A549 (cell line): ENCODE measurements at regions not wholly inside any gene's neighbourhood (a gene's known extent, or its start where the extent isn't known, plus 50 kb on each side); places are given as distances from the start of the nearest gene placed in this dataset.

Experiments used
- ATAC-seq, 2 experiments: fragments of 200-7000 bp in 1 of 2; fragments of >200 bp in 1 of 2; cut with Nextera tagmentation in 1 of 2; cut with Tn5 transposase in 1 of 2; 3 replicates each; pipeline versions ENCODE4 v1.8.0 to v1.9.1; 2018 to 2020; ENCODE audit warnings: mild to moderate bottlenecking in 1 of 2, moderate library complexity in 1 of 2
- CTCF ChIA-PET: fragments of 300-600 bp; sonication (Branson Sonifier 250); formaldehyde crosslinking; extraction: SDS; loops from one replicate; lab custom pipeline; 2021; ENCODE audit warnings: antibody characterized with exemption, inconsistent platforms; lab: Yijun Ruan, JAX
- POLR2A ChIA-PET: fragments of 350-600 bp; formaldehyde crosslinking; extraction: SDS; loops from one replicate; lab custom pipeline; 2021; ENCODE audit warnings: antibody characterized with exemption, inconsistent platforms; lab: Yijun Ruan, JAX
- DNase-seq, 2 experiments: peaks; one replicate each; pipeline versions ENCODE4 v3.0.0 to v3.0.0-alpha.2; 2011 to 2016; ENCODE audit warnings: low read depth in 1 of 2, low spot score in 1 of 2
- FAIRE-seq: peaks from 2 replicates; lab custom pipeline; 2011; peaks lifted over from hg19 to GRCh38; lab: Jason Lieb, UNC
- H3K27ac ChIP-seq, 2 experiments: fragments of >200 bp; sonication (Bioruptor Twin); formaldehyde crosslinking; 3 replicates each; pipeline ENCODE4 v1.5.1; 2016 to 2017
- H3K4me1 ChIP-seq: fragments of >200 bp; sonication (Bioruptor Twin); formaldehyde crosslinking; 3 replicates; pipeline ENCODE4 v1.6.1; 2016
- H3K4me2 ChIP-seq: fragments of >200 bp; sonication (Bioruptor Twin); formaldehyde crosslinking; 3 replicates; pipeline ENCODE4 v1.6.1; 2016
- H3K4me3 ChIP-seq: fragments of >200 bp; sonication (Bioruptor Twin); formaldehyde crosslinking; 3 replicates; pipeline ENCODE4 v1.5.1; 2016
- H3K9me3 ChIP-seq: fragments of >200 bp; sonication (Bioruptor Twin); formaldehyde crosslinking; 3 replicates; pipeline ENCODE4 v1.6.1; 2016
- BHLHE40 ChIP-seq: IDR thresholded peaks from 2 replicates; pipeline ENCODE4 v1.6.1; 2012; ENCODE audit warnings: low read depth, low read length, inconsistent platforms
- CBX2 ChIP-seq: fragments of 200-600 bp; sonication (generic); IDR thresholded peaks from 2 replicates; pipeline ENCODE4 v1.6.1; 2016; ENCODE audit warnings: low read depth, mild to moderate bottlenecking, borderline replicate concordance
- CBX8 ChIP-seq: fragments of 200-600 bp; sonication (generic); IDR thresholded peaks from 2 replicates; pipeline ENCODE4 v1.6.1; 2016
- CHD2 ChIP-seq: fragments of 150-350 bp; IDR thresholded peaks from 2 replicates; pipeline ENCODE4 v1.6.1; 2014; ENCODE audit warnings: low read length; ENCODE audit not compliant: partially characterized antibody
- EHMT2 ChIP-seq: fragments of 200-600 bp; sonication (generic); IDR thresholded peaks from 2 replicates; pipeline ENCODE4 v1.6.1; 2016; ENCODE audit warnings: antibody characterized with exemption, low read depth, mild to moderate bottlenecking, moderate library complexity
- FOSB ChIP-seq: fragments of 250-450 bp; sonication (Bioruptor Pico); IDR thresholded peaks from 2 replicates; pipeline ENCODE4 v1.5.0; 2020; ENCODE audit warnings: mild to moderate bottlenecking, moderate library complexity
- GATA3 ChIP-seq: IDR thresholded peaks from 2 replicates; pipeline ENCODE4 v1.6.1; 2012; ENCODE audit warnings: borderline replicate concordance
- HDAC2 ChIP-seq: fragments of 200-600 bp; sonication (generic); IDR thresholded peaks from 2 replicates; pipeline ENCODE4 v1.6.1; 2016
- HOXB13 ChIP-seq: fragments of 250-450 bp; sonication (Bioruptor Pico); IDR thresholded peaks from 2 replicates; pipeline ENCODE4 v1.5.0; 2020; ENCODE audit warnings: low read depth, mild to moderate bottlenecking, moderate library complexity
- JUN ChIP-seq, 2 experiments: fragments of >200 bp; sonication (Bioruptor Twin); formaldehyde crosslinking; IDR thresholded peaks; 2 replicates in 1 of 2; 3 replicates in 1 of 2; pipeline ENCODE4 v1.6.1; 2016 to 2017
- MAFK ChIP-seq: fragments of 450-650 bp; IDR thresholded peaks from 2 replicates; pipeline ENCODE4 v1.6.1; 2014; ENCODE audit not compliant: partially characterized antibody
- MAZ ChIP-seq: fragments of 150-350 bp; IDR thresholded peaks from 2 replicates; pipeline ENCODE4 v1.6.1; 2014; ENCODE audit warnings: antibody characterized with exemption, low read depth, low read length, borderline replicate concordance
- MYC ChIP-seq: IDR thresholded peaks from 2 replicates; pipeline ENCODE4 v1.6.1; 2012; ENCODE audit warnings: mild to moderate bottlenecking, inconsistent platforms, low read length, improper control_type of control experiment, borderline replicate concordance
- NR3C1 ChIP-seq: fragments of >200 bp; sonication (Bioruptor Twin); formaldehyde crosslinking; IDR thresholded peaks from 3 replicates; pipeline ENCODE4 v1.6.1; 2017
- POLR2AphosphoS2 ChIP-seq: conservative IDR thresholded peaks from 2 replicates; pipeline ENCODE4 v1.6.1; 2012; ENCODE audit warnings: low read length, improper control_type of control experiment, inconsistent platforms
- RARB ChIP-seq: fragments of 250-450 bp; sonication (Bioruptor Pico); IDR thresholded peaks from 2 replicates; pipeline ENCODE4 v1.8.0; 2021; ENCODE audit warnings: mild to moderate bottlenecking, moderate library complexity
- ZNF302 ChIP-seq: fragments of 250-450 bp; sonication (Bioruptor Pico); IDR thresholded peaks from 2 replicates; pipeline ENCODE4 v1.9.0; 2021; ENCODE audit warnings: inconsistent platforms, mild to moderate bottlenecking, moderate library complexity
- ZSCAN20 ChIP-seq: fragments of 250-450 bp; sonication (Bioruptor Pico); IDR thresholded peaks from 2 replicates; pipeline ENCODE4 v1.8.0; 2022; ENCODE audit warnings: mild to moderate bottlenecking, moderate library complexity
- WGBS: methylation state at CpG from one replicate; pipeline ENCODE4 v1.1.6; 2017; ENCODE audit errors: missing lambda C conversion rate; 5-methylcytosine and 5-hydroxymethylcytosine counted together
- TF ChIP-seq, protein P1 (sequence below): fragments of >200 bp; sonication (Bioruptor Twin); formaldehyde crosslinking; IDR thresholded peaks from 3 replicates; pipeline ENCODE4 v1.5.1; 2016
- TF ChIP-seq, protein P2 (sequence below): fragments of 450-650 bp; IDR thresholded peaks from 2 replicates; pipeline ENCODE4 v1.6.1; 2014; ENCODE audit warnings: antibody characterized with exemption
- TF ChIP-seq, protein P3 (sequence below): IDR thresholded peaks from 2 replicates; pipeline ENCODE4 v1.6.1; 2012
- TF ChIP-seq, protein P4 (sequence below): IDR thresholded peaks from 2 replicates; pipeline ENCODE4 v1.6.1; 2012
- TF ChIP-seq, protein P5 (sequence below): fragments of >200 bp; sonication (Bioruptor Twin); formaldehyde crosslinking; IDR thresholded peaks from 3 replicates; pipeline ENCODE4 v1.6.1; 2016
- TF ChIP-seq, protein P6 (sequence below): IDR thresholded peaks from 2 replicates; pipeline ENCODE4 v1.6.1; 2012; ENCODE audit warnings: low read depth, borderline replicate concordance

DNA sequence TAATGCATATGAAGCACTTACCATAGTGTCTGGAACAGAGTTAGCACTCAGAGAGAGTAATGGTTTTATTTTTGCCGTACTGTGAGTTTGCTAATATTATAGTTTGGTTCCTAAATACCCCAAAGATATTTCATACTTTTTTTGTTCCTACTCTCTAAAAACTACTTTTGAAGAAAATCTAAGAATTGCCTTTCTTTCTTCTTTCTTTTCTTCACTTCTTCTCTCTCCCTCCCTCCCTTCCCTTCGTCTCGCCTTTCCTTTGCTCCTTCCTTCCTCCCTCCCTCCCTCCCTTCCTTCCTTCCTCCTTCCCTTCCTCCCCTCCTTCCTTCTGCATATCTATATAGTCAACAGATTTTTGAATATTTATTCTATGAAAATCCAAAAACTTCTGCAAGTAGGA is 351.7 kb upstream of the RSPO3 start:
- H3K27ac ChIP-seq: no peak overlapping the region
- ATAC-seq: no peak
- ChIA-PET CTCF (no interaction called here), POLR2A (no interaction called here)
- 94% methylated on average over 1 of the region's 3 CpGs for WGBS
- TF ChIP-seq GATA3 (no peak), JUN (IDR thresholded peaks at IDR 0.05) (no peak), CBX2 (no peak), CHD2 (no peak), POLR2AphosphoS2 (no peak), RARB (CRISPR knock-in tag) (no peak), NR3C1 (no peak), ZSCAN20 (no peak), EHMT2 (no peak), HDAC2 (no peak), CBX8 (no peak), MAFK (no peak)
- TF ChIP-seq, protein P1, sequence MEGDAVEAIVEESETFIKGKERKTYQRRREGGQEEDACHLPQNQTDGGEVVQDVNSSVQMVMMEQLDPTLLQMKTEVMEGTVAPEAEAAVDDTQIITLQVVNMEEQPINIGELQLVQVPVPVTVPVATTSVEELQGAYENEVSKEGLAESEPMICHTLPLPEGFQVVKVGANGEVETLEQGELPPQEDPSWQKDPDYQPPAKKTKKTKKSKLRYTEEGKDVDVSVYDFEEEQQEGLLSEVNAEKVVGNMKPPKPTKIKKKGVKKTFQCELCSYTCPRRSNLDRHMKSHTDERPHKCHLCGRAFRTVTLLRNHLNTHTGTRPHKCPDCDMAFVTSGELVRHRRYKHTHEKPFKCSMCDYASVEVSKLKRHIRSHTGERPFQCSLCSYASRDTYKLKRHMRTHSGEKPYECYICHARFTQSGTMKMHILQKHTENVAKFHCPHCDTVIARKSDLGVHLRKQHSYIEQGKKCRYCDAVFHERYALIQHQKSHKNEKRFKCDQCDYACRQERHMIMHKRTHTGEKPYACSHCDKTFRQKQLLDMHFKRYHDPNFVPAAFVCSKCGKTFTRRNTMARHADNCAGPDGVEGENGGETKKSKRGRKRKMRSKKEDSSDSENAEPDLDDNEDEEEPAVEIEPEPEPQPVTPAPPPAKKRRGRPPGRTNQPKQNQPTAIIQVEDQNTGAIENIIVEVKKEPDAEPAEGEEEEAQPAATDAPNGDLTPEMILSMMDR: no peak
- TF ChIP-seq, protein P2, sequence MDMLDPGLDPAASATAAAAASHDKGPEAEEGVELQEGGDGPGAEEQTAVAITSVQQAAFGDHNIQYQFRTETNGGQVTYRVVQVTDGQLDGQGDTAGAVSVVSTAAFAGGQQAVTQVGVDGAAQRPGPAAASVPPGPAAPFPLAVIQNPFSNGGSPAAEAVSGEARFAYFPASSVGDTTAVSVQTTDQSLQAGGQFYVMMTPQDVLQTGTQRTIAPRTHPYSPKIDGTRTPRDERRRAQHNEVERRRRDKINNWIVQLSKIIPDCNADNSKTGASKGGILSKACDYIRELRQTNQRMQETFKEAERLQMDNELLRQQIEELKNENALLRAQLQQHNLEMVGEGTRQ: no peak
- TF ChIP-seq, protein P3, sequence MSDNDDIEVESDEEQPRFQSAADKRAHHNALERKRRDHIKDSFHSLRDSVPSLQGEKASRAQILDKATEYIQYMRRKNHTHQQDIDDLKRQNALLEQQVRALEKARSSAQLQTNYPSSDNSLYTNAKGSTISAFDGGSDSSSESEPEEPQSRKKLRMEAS: no peak
- TF ChIP-seq, protein P4, sequence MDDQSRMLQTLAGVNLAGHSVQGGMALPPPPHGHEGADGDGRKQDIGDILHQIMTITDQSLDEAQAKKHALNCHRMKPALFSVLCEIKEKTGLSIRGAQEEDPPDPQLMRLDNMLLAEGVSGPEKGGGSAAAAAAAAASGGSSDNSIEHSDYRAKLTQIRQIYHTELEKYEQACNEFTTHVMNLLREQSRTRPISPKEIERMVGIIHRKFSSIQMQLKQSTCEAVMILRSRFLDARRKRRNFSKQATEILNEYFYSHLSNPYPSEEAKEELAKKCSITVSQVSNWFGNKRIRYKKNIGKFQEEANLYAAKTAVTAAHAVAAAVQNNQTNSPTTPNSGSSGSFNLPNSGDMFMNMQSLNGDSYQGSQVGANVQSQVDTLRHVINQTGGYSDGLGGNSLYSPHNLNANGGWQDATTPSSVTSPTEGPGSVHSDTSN: no peak
- no peaks in the 10 kb centered on the region for H3K4me1 ChIP-seq
- FAIRE-seq: no peak
- DNase-seq: no peak
- no peak overlapping the region for H3K4me3 ChIP-seq
- H3K9me3 ChIP-seq: no peaks in the 10 kb centered on the region
- H3K4me2 ChIP-seq: no peak overlapping the region

DNA sequence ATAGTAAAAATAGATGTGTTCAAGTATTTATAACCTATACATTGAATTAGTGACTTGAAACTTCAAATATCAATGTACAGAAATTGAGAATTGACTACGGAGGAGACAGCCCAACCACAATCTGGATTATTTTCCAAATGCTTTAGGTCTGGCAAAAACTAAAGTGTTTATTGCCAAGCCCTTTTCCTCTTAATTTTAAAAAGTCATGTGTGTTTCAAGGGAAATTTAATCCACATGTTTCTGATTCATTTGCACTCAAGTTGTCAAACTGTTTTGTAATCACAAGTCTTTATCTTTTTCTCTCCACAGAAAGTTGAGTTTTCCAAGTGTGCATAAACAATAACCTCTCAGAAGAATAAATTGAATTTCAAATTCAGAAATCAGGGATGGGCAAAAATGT is 350.8 kb upstream of the RSPO3 start:
- CTCF ChIA-PET: no interaction called here
- ATAC-seq: no peak
- TF ChIP-seq, protein P5, sequence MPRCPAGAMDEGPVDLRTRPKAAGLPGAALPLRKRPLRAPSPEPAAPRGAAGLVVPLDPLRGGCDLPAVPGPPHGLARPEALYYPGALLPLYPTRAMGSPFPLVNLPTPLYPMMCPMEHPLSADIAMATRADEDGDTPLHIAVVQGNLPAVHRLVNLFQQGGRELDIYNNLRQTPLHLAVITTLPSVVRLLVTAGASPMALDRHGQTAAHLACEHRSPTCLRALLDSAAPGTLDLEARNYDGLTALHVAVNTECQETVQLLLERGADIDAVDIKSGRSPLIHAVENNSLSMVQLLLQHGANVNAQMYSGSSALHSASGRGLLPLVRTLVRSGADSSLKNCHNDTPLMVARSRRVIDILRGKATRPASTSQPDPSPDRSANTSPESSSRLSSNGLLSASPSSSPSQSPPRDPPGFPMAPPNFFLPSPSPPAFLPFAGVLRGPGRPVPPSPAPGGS: no peak

DNA sequence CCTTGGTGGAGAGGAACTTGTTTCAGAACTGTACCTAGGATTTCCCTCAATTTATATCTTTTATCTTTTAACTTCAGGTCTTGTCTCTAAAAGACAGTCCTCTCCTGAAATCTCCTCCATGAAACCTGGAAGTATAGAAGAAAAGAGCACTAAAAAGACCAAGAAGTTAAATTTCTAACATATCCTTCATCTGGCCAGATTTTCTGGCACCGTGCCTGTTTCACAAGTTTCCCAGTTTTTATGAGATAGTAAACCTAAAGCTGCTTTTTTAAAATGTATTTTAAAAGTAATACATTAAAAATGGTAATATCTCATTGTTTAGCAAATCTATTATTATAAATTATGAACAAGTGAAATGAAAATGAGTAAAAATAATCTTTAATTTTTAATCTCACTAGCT is 348.3 kb upstream of the RSPO3 start:
- TF ChIP-seq ZNF302 (CRISPR knock-in tag): no peak
- no peak for TF ChIP-seq FOSB (CRISPR knock-in tag)
- no peak for TF ChIP-seq HOXB13
- TF ChIP-seq MAZ: no peak
- no peak for TF ChIP-seq MYC
- no peak for TF ChIP-seq BHLHE40
- TF ChIP-seq, protein P6, sequence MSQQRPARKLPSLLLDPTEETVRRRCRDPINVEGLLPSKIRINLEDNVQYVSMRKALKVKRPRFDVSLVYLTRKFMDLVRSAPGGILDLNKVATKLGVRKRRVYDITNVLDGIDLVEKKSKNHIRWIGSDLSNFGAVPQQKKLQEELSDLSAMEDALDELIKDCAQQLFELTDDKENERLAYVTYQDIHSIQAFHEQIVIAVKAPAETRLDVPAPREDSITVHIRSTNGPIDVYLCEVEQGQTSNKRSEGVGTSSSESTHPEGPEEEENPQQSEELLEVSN: no peak
- H3K27ac ChIP-seq: no peak overlapping the region
- POLR2A ChIA-PET: no interaction called here
- no peak for ATAC-seq
- H3K4me2 ChIP-seq: no peak overlapping the region
- DNase-seq: no peak
- CTCF ChIA-PET: no interaction called here
- no peak for FAIRE-seq
- no peaks in the 10 kb centered on the region for H3K9me3 ChIP-seq
- 8% methylated on average over 1 of the region's 1 CpG for WGBS
- H3K4me1 ChIP-seq: no peaks in the 10 kb centered on the region
- H3K4me3 ChIP-seq: no peak overlapping the region

More for the DNA sequence above, 350.8 kb upstream of the RSPO3 start:
- Histone ChIP-seq H3K27ac (no peak overlapping the region), H3K4me1 (no peaks in the 10 kb centered on the region), H3K4me3 (no peak overlapping the region), H3K4me2 (no peak overlapping the region), H3K9me3 (no peaks in the 10 kb centered on the region)
- WGBS: 67% methylated on average over 1 of the region's 1 CpG
- FAIRE-seq: no peak
- no peak for DNase-seq
- POLR2A ChIA-PET: no interaction called here
